ENCODE measurements at regions not wholly inside any gene's neighbourhood (a gene's known extent, or its start where the extent isn't known, plus 50 kb on each side); places are given as distances from the start of the nearest gene placed in this dataset.

DNA sequence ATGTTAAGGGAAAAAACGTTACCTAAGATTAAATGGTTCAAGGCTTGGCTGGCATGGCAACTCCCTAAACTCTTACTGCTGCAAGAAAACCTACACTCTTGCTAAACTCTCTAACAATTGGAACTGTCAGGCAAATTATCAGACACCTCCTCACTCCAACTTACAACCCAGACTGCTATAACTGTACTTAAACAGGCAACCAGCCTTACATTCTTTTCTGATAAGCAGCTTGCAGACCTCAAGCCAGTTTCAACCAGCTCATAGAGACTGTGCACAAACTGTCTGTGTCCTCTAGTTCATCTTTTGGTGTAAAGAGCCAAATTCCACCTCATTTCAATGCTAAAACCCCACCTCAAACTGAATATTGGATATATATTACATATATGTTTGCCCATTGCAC, 504.9 kb downstream of the UBE2NL start:
- TF ChIP-seq POLR2A (IDR thresholded peaks at IDR 0.05; ENCODE audit: low read depth, low read length) (no peak), CTCF (IDR thresholded peaks at IDR 0.05 in 2 of 3, conservative IDR thresholded peaks at IDR 0.05 in 1 of 3; ENCODE audit: control insufficient read depth in 2 of 3, extremely low read depth in 1 of 3, insufficient read depth in 1 of 3, low read depth in 3 of 3, low read length in 3 of 3) (no peak), POLR2AphosphoS5 (IDR thresholded peaks at IDR 0.05; ENCODE audit: low read length) (no peak), PBX3 (IDR thresholded peaks at IDR 0.05; ENCODE audit: insufficient replicate concordance, low read depth, low read length) (no peak), IRF4 (IDR thresholded peaks at IDR 0.05; ENCODE audit: low read depth, low read length) (no peak), ZNF24 (IDR thresholded peaks at IDR 0.05) (no peak), MYC (IDR thresholded peaks at IDR 0.05; ENCODE audit: insufficient read depth, insufficient read length, insufficient replicate concordance, low read length, severe bottlenecking) (no peak)
- TF ChIP-seq, protein P1, sequence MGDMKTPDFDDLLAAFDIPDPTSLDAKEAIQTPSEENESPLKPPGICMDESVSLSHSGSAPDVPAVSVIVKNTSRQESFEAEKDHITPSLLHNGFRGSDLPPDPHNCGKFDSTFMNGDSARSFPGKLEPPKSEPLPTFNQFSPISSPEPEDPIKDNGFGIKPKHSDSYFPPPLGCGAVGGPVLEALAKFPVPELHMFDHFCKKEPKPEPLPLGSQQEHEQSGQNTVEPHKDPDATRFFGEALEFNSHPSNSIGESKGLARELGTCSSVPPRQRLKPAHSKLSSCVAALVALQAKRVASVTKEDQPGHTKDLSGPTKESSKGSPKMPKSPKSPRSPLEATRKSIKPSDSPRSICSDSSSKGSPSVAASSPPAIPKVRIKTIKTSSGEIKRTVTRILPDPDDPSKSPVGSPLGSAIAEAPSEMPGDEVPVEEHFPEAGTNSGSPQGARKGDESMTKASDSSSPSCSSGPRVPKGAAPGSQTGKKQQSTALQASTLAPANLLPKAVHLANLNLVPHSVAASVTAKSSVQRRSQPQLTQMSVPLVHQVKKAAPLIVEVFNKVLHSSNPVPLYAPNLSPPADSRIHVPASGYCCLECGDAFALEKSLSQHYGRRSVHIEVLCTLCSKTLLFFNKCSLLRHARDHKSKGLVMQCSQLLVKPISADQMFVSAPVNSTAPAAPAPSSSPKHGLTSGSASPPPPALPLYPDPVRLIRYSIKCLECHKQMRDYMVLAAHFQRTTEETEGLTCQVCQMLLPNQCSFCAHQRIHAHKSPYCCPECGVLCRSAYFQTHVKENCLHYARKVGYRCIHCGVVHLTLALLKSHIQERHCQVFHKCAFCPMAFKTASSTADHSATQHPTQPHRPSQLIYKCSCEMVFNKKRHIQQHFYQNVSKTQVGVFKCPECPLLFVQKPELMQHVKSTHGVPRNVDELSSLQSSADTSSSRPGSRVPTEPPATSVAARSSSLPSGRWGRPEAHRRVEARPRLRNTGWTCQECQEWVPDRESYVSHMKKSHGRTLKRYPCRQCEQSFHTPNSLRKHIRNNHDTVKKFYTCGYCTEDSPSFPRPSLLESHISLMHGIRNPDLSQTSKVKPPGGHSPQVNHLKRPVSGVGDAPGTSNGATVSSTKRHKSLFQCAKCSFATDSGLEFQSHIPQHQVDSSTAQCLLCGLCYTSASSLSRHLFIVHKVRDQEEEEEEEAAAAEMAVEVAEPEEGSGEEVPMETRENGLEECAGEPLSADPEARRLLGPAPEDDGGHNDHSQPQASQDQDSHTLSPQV (IDR thresholded peaks at IDR 0.05), result no peak
